ENCODE measurements at regions not wholly inside any gene's neighbourhood (a gene's known extent, or its start where the extent isn't known, plus 50 kb on each side); places are given as distances from the start of the nearest gene placed in this dataset.
A peak's percentile ranks its signal among the peaks of the same experiment; 100 is the strongest.

GRCh38 chr12:3950714-3951320, 77.6 kb upstream of the PARP11 start:
- H3K4me3 Mint-ChIP-seq = no peak overlapping the region
- peaks cover 0 to 2% (median 2%) of the 10 kb centered on the region in 3 donors for H3K9me3 Mint-ChIP-seq
- peaks cover 14% of the 10 kb centered on the region for H3K27me3 Mint-ChIP-seq
- peaks cover 3 to 9% (median 8%) of the 10 kb centered on the region in 3 donors for H3K4me1 Mint-ChIP-seq
- no peak overlapping the region for H3K27ac Mint-ChIP-seq
- no peaks in the 10 kb centered on the region for H3K36me3 Mint-ChIP-seq

- peaks cover 14% of the 10 kb centered on the region for H3K27me3 Mint-ChIP-seq
- no peaks in the 10 kb centered on the region for H3K36me3 Mint-ChIP-seq
- H3K4me3 Mint-ChIP-seq = no peak overlapping the region
- peaks cover 0 to 2% (median 2%) of the 10 kb centered on the region in 3 donors for H3K9me3 Mint-ChIP-seq
- H3K4me1 Mint-ChIP-seq = peaks cover 2 to 9% (median 8%) of the 10 kb centered on the region in 3 donors
- no peak overlapping the region for H3K27ac Mint-ChIP-seq
These were observed 74.6 kb upstream of the PARP11 start for GRCh38 chr12:3947781-3948180.

- Mint-ChIP-seq H3K27me3 (peaks cover 14% of the 10 kb centered on the region), H3K27ac (no peak overlapping the region), H3K4me3 (no peak overlapping the region), H3K4me1 (peaks cover 2 to 8% (median 3%) of the 10 kb centered on the region in 3 donors), H3K36me3 (no peaks in the 10 kb centered on the region), H3K9me3 (peaks cover 0 to 2% (median 0%) of the 10 kb centered on the region in 3 donors)
These were observed 72.5 kb upstream of the PARP11 start for GRCh38 chr12:3945671-3946070.

GRCh38 chr12:3944620-3945019, 71.4 kb upstream of the PARP11 start:
- H3K9me3 Mint-ChIP-seq = peaks cover 0 to 3% (median 2%) of the 10 kb centered on the region in 3 donors
- H3K27me3 Mint-ChIP-seq = peaks cover 14% of the 10 kb centered on the region
- H3K4me3 Mint-ChIP-seq = no peak overlapping the region
- no peaks in the 10 kb centered on the region for H3K36me3 Mint-ChIP-seq
- H3K4me1 Mint-ChIP-seq = peaks cover 2 to 8% (median 3%) of the 10 kb centered on the region in 3 donors
- H3K27ac Mint-ChIP-seq = no peak overlapping the region

GRCh38 chr12:3938042-3938544, 64.9 kb upstream of the PARP11 start:
- Mint-ChIP-seq H3K27ac (no peak overlapping the region), H3K4me3 (no peak overlapping the region), H3K36me3 (no peaks in the 10 kb centered on the region), H3K27me3 (no peaks in the 10 kb centered on the region), H3K9me3 (peaks cover 0 to 4% (median 3%) of the 10 kb centered on the region in 3 donors), H3K4me1 (no peaks in the 10 kb centered on the region)

- Mint-ChIP-seq H3K9me3 (peaks cover 0 to 4% (median 0%) of the 10 kb centered on the region in 3 donors), H3K36me3 (no peaks in the 10 kb centered on the region), H3K27ac (no peak overlapping the region), H3K4me1 (no peaks in the 10 kb centered on the region), H3K27me3 (peaks cover 12% of the 10 kb centered on the region), H3K4me3 (peak overlapping the region in 1 of 4 donors; percentile 47)
These were observed 61.9 kb upstream of the PARP11 start for GRCh38 chr12:3935078-3935477.

GRCh38 chr12:3933819-3934192, 60.6 kb upstream of the PARP11 start:
- Mint-ChIP-seq H3K36me3 (no peaks in the 10 kb centered on the region), H3K4me1 (no peaks in the 10 kb centered on the region), H3K4me3 (no peak overlapping the region), H3K27me3 (peaks cover 24% of the 10 kb centered on the region), H3K27ac (no peak overlapping the region), H3K9me3 (peaks cover 0 to 4% (median 0%) of the 10 kb centered on the region in 3 donors)

GRCh38 chr12:3933074-3933818, 60.0 kb upstream of the PARP11 start:
- Mint-ChIP-seq H3K4me3 (no peak overlapping the region), H3K36me3 (no peaks in the 10 kb centered on the region), H3K27me3 (peaks cover 29% of the 10 kb centered on the region), H3K4me1 (no peaks in the 10 kb centered on the region), H3K27ac (no peak overlapping the region), H3K9me3 (peaks cover 0 to 4% (median 0%) of the 10 kb centered on the region in 3 donors)

- Mint-ChIP-seq H3K9me3 (peaks cover 0 to 4% (median 0%) of the 10 kb centered on the region in 3 donors), H3K27me3 (peaks cover 37% of the 10 kb centered on the region), H3K4me1 (no peaks in the 10 kb centered on the region), H3K4me3 (no peak overlapping the region), H3K36me3 (no peaks in the 10 kb centered on the region), H3K27ac (no peak overlapping the region)
These were observed 58.6 kb upstream of the PARP11 start for GRCh38 chr12:3931776-3932175.

- H3K27ac Mint-ChIP-seq = no peak overlapping the region
- peaks cover 37% of the 10 kb centered on the region for H3K27me3 Mint-ChIP-seq
- H3K4me3 Mint-ChIP-seq = no peak overlapping the region
These were observed 58.0 kb upstream of the PARP11 start for GRCh38 chr12:3931206-3931605.

GRCh38 chr12:3929875-3930615, 56.8 kb upstream of the PARP11 start:
- H3K36me3 Mint-ChIP-seq = no peaks in the 10 kb centered on the region
- H3K4me1 Mint-ChIP-seq = no peaks in the 10 kb centered on the region
- H3K9me3 Mint-ChIP-seq = no peaks in the 10 kb centered on the region
- H3K27ac Mint-ChIP-seq = no peak overlapping the region
- no peak overlapping the region for H3K4me3 Mint-ChIP-seq
- peaks cover 37% of the 10 kb centered on the region for H3K27me3 Mint-ChIP-seq

More at GRCh38 chr12:3931206-3931605, 58.0 kb upstream of the PARP11 start:
- H3K4me1 Mint-ChIP-seq = no peaks in the 10 kb centered on the region
- peaks cover 0 to 4% (median 0%) of the 10 kb centered on the region in 3 donors for H3K9me3 Mint-ChIP-seq
- no peaks in the 10 kb centered on the region for H3K36me3 Mint-ChIP-seq

- Mint-ChIP-seq H3K4me3 (no peak overlapping the region), H3K27me3 (peaks cover 45% of the 10 kb centered on the region), H3K4me1 (no peaks in the 10 kb centered on the region), H3K27ac (no peak overlapping the region), H3K36me3 (no peaks in the 10 kb centered on the region), H3K9me3 (no peaks in the 10 kb centered on the region)
These were observed 55.5 kb upstream of the PARP11 start for GRCh38 chr12:3928538-3929184.

GRCh38 chr12:3925621-3926020, 52.4 kb upstream of the PARP11 start:
- H3K27me3 Mint-ChIP-seq = peaks cover 43% of the 10 kb centered on the region
- no peaks in the 10 kb centered on the region for H3K9me3 Mint-ChIP-seq
- H3K36me3 Mint-ChIP-seq = no peaks in the 10 kb centered on the region
- H3K27ac Mint-ChIP-seq = no peak overlapping the region
- H3K4me1 Mint-ChIP-seq = no peaks in the 10 kb centered on the region
- no peak overlapping the region for H3K4me3 Mint-ChIP-seq

- Mint-ChIP-seq H3K27ac (no peak overlapping the region), H3K4me1 (no peaks in the 10 kb centered on the region), H3K27me3 (peaks cover 36% of the 10 kb centered on the region), H3K9me3 (no peaks in the 10 kb centered on the region), H3K4me3 (no peak overlapping the region), H3K36me3 (no peaks in the 10 kb centered on the region)
These were observed 51.6 kb upstream of the PARP11 start for GRCh38 chr12:3924761-3925160.

GRCh38 chr12:3923021-3923420, 49.8 kb upstream of the PARP11 start:
- Mint-ChIP-seq H3K36me3 (no peaks in the 10 kb centered on the region), H3K4me3 (no peak overlapping the region), H3K27ac (no peak overlapping the region), H3K9me3 (no peaks in the 10 kb centered on the region), H3K27me3 (peaks cover 21% of the 10 kb centered on the region), H3K4me1 (no peaks in the 10 kb centered on the region)

Data from IgD-negative memory B cell (primary cell).